Activated CD4-positive, CD25-positive, alpha-beta regulatory T cell treated with anti-CD3 and anti-CD28 coated beads, Interleukin-2, amount 50 U/mL, for 24 hours (primary cell): ENCODE measurements at regions not wholly inside any gene's neighbourhood (a gene's known extent, or its start where the extent isn't known, plus 50 kb on each side); places are given as distances from the start of the nearest gene placed in this dataset.

Source experiments
- ATAC-seq, 2 donors: fragments of 150-1000 bp; cut with Tn5 transposase; one replicate each; pipeline ENCODE4 v1.10.0; 2021; ENCODE audit warnings: mild to moderate bottlenecking in 1 of 2, moderate library complexity in 1 of 2

DNA sequence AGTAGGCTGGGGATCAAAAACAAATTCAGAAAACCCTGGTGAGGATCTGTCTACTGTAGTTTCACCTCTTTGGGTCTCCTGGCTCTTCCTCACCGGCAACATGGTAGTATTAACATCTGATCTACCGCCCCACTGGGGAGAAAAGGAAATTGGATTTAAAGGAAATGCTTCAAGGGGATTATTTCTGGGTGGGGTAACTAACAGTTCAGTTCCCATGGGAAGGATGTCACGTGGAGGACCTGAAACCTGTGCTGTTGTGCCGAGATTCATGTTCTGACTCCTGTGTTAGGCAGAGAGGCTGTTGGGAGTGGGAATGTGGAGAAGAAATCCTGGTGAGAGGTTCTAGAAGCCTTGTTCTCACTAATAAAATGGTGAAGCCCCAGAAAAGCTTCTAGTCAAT is 254.4 kb downstream of the BCOR start:
- ATAC-seq: no peak

DNA sequence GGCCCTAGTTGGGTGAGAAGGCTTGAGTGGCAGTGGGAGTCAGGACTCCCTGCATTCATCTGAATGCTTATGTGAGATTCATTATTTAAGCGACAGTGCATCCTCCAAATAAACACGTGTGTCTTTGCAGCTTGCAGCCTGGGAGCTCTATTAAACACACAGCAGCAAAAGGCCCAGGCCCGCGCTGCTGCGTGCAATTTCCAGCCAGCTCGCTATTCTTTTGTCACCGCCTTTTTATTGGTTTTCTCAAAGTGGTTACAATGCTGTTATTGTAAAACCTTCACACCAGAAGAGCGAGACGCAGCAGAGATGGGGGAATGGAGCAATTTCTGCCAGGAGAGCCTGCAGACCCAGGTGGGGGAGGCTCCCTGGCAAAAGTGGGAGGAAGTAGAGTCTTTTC is 252.5 kb downstream of the BCOR start:
- no peak for ATAC-seq

DNA sequence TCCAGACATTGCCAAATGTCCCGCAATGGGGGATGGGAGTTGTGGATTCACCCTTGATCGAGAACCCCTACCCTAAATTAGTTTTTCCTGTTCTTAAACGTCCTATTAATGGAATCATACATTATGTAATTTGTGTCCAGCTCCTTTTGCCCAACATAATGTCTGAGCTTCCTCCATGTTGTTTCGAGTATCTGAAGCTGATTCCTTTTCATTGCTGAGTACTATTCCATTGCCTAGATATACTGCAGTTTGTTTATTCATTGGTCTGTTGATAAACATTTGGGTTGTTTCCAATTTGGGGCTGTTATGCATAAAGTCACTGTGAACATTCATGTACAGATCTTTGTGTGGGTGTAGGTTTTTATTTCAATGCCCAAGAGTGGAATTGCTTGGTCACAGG is 251.3 kb downstream of the BCOR start:
- ATAC-seq: no peak

GRCh38 chrX:39848243-39848642 is 249.5 kb downstream of the BCOR start:
- ATAC-seq: no peak

- ATAC-seq: no peak
Measured at GRCh38 chrX:39848900-39849299, 248.9 kb downstream of the BCOR start.

DNA sequence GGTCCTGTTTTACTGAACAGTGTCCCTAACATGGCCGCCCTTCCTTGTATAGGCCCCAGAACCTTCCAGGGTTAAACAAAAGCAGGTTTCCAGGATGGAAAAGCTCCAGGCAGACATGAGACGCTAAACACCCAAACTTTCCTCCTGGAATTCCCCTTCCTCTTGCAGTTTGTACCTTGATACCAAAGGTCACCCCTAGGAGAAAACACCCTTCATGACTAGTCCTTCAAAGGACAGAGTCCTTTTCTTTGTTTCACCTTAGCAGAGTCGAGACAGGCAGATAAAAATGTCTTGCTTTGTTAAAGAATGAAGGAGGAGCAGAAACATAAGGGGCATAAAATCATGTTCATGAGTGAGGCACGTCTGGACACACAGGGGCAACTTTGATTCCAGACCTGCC is 247.5 kb downstream of the BCOR start:
- no peak for ATAC-seq

DNA sequence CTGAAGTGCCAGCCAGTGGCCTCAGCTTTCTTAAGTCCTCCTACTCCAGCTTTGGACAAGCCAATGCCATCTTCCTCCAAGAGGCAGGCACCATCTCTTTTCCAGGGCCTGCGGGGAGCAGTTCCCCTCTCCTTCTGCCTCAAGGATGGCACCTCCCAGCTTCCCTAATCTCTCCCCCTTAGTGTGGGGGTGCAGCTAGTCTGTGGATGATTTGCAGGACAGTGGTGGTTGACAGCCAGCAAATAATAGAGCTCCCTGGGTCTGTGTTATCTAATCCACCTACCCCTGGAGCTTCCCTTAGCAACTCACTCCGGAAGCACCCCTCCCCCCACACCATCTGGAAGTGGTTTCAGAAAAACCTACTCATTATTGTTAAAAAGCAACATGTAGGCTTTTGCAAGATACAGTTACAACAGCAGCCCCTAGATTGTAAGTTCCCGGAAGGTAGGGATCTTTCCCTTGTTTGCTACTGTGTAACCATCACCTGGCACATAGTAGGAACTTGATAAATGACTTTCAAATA is 247.1 kb downstream of the BCOR start:
- ATAC-seq: no peak

- ATAC-seq: no peak
Measured at GRCh38 chrX:39851745-39852455, 245.9 kb downstream of the BCOR start.

DNA sequence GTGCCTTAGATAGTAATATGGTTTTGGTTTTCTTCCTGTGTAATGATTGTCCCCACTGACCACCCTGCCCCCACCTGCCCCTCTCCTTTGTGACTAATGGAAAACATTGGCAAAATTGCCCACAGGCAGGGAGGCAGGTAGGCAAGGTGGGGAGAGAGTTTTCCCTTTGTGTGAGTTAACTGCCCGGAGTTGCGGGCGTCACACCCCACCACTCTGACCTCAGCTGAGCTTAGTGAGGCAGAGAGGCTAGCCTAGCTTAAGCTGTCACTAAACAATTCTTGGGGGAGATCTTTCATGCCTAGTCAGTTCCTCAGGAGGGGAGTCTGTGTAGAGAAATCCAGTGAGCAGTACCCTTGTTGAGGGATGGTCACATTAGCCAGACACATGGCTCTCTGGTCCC is 245.3 kb downstream of the BCOR start:
- no peak for ATAC-seq

DNA sequence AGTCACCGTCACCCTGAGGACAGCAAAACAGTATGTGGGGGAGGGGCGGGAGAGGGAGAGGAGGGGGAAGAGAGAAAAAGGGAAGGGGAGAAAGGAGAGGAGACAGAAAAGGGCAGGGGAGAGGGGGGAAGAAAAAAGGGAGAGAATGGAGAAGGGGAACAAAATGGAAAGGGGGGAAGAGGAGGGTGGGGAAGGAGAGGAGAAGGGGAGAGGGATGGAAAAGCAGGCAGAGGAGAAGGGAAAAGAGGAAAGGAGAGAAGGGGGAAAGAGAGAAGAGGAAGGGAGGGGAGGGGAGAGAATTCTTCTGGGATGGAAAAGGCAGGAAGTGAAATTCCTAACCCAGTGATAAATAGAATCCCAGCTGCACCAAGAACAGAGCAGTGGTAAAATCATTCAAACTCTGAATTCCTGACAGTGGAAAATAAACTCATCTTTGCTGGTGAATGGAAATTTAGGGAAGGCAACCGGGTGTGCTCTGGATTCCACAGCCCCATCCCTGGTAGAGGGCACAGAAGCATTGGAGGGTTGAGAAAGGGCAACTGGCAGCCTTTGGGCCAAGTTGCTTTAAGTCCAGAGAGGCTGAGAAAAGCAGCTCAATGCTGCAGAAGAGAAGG is 244.2 kb downstream of the BCOR start:
- ATAC-seq: no peak

DNA sequence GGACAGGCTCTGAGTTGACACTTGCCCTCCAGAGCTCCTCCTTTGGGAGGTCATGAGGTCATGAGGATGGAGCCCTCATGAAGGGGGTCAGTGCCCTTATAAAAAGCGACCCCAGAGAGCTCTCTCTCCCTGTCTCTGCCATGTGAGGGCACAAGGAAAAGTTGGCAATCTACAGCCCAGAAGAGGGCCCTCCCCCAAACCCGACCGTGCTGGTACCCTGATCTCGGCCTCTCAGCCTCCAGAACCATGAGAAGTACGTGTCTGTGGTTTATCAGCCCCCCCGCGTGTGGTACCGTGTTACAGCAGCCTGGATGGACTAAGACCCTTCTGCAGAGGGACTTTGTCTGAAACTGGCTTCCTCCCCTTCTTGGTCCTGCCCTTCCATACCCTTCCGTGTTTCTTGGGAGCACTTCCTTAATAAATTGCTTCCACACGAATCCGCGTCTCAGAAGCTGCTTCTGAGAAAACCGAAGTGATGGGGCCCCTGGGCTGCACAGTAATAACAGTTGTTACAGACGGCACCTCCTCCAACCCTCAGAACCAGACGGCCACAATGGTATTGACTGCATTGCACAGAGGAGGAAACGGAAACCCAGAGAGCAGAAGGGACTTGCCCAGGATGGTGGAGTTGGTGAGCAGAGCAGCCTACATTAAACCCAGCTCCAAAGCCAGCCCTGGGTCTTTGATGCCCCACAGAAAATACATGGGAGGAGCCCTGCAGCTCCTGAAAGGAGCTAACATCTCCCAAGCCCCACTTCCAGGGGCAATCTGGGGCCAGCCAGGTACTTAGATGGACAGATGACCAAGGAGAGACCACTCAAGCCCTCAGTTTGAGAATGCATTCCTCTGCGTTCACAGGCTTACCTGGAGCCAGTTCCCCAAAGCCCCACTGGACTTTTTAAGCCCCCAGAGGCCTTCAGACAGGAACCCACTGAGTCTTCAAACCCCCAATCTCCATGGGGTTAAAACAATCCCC is 242.7 kb downstream of the BCOR start:
- peak; percentile 86 to 92 for ATAC-seq

DNA sequence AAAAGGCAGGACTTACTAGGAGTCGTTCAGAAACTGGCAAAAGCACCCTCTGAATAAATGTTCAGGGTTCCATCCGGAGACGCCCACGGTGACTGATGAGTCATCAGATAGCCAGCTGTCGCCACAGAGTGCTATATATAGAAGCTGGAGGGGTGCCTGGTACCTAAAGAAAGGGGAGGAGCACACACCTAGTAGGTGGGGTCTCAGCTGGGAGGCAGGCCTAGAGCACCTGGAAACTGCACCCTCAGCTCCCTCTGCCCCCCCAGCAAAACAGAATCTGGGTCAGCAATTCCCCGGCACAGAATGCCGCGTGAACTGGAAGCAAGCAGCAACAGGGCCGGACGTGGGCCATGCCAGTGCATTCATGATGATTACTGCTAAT is 242.0 kb downstream of the BCOR start:
- ATAC-seq: peak; percentile 50 to 52

DNA sequence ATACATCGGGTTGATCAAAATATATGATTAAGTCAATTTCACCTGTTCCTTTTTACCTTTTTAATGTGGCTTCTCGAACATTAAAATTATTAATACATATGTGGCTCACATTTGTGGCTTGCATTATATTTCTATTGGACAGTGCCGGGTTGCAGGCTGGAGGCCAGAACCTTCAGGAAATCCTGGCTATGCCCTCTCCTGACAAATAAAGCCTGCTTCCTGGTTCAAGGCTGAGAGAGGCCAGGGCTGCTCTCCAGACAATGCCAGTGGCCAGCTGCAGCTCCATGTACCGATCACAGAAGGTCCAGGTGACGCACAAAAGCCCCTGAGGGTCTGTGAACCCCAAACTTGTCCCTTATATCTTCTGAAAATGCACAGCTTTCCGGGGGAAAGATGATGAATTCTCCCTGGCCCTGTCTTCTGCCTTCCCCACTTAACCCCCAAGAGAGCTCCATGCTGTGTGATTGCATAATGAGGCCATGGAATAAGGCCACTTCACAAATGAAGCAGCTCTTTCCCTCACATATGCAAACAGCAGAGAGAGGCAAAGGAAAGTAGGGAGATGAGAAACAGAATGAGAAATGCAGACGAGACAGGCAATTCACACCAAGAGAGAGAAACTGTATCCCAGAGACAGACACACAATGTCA is 241.2 kb downstream of the BCOR start:
- ATAC-seq: no peak

DNA sequence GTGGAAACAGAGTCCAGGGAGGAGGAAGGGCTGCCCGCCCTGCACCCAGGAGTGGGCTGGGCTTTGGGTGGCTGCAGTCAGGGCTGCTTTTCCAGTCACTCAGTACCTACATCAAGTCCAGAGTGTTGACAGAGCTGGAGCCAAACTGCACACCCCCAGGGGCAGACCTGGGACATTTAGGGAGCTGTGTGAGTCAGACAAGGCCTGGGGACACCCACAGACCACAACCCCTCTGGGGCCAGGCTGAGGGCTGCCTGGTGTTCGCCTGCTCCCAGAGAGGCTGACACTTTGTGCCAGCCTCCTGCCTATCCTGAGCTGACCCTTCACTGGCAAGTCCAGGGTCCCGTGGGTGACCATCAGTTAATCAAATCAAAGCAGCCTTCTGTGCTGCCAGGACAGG is 240.0 kb downstream of the BCOR start:
- ATAC-seq: no peak

DNA sequence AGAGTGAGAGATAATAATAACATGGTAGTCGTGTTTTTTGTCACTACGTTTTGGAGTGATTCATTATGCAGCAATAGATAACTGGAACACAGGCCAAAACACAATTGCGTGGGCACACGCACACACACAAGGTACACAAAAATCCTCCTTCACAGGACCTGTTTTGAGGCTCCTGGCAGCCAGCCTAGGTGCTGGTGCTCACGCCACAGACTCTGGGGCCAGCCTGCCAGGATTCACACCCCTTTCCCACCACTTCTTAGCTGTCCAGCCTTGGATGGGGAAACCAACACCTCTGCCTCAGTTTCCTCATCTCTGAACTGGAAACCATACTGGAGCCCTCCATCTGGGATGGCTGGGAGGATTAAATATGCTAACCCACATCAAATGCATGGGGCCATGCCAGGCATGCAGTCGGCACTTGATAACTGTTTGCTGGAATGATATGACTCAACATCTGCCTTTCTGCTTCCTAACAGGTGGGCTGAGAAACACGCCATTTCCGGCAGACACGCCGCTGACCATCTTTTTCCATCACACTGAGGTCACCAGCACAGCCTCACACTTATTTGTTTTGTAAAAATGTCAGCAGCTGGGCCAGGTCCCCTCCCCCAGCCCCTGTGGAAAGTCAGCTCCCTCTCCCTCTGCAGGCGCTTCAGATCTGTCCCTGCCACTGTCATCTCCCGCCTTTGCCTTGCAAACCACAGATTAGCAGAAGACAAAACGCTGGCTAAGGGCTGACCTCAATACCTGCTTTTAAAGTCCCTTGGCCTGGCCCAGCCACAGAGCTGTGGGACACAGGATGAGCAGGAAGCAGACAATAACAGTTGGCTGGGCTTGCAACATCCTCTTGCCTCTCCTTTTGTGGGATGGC is 237.5 kb downstream of the BCOR start:
- ATAC-seq: peak; percentile 60 to 61

GRCh38 chrX:39862963-39863362 is 234.8 kb downstream of the BCOR start:
- no peak for ATAC-seq

DNA sequence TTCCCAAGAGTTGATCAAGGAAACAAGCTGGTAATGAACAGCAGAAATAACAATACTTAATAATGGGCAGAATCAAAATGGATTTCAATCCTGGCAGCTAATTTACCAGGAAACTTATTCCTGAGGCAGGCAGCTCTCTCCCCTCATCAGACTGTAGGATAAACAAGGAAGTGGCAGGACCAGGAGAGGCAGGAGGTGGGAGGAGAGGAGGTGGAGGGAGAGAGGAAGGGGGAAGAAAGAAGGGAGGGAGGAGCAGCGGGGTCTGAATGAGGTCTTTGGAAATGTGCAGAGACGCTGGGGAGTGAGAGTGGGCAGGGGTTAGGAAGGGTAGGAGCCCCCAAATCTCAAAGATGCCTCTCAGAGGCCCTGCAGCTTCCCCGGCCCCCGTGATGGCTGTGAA is 231.5 kb downstream of the BCOR start:
- ATAC-seq: no peak

DNA sequence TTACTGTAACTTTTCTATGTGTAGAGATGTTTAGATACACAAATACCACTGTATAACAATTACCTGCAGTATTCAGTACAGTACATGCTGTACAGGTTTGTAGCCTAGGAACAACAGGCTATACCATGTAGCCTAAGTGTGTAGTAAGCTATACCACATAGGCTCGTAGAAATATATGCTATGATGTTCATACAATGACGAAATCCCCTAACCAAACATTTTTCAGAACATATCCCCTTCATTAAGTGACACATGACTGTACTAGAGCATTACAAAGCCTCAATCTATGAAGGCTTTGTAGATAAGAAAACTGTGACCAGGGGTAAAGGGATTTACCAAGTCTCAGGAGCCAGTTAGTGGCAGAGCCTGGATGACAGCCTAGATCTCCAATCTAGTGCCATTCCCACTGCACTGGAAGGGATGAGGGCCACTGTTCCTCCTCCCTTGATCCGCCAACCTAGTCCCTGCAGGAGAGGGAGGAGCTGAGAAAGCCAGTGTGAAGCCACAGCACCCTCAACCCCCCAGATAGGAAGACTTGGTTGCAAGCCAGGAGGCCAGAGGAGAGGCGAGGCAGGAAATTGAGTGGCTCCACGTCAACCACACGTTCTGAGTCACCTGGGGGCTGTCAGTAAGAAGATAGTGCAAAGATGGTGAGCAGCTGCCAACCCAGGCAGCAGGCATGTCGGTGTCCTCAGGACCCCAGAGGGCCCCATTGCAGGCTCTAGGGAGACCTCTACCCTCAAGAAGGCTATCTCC is 227.7 kb downstream of the BCOR start:
- ATAC-seq: peak; percentile 68 to 73

- ATAC-seq: no peak
Measured at GRCh38 chrX:39871648-39872047, 226.1 kb downstream of the BCOR start.

DNA sequence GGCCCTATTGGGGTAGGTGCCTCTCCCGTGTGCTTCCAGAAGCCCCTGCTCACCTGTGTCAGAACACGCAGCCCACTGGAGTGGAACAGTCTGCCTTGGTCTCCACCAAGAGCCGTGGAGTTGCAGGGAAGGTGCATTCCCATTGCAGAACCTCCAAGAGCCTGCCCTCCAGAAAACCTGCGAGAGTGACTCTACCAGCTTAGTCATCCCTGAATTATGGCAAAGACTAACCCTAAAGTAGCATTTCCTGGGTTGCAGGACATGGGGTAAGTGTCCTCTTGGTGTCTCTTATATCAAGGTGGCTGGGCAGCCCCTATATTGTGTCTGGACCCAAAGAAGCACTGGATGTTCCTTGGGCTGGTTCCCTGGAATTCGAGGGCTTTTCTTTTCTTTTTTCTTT is 224.6 kb downstream of the BCOR start:
- no peak for ATAC-seq

GRCh38 chrX:39874202-39874816 is 223.4 kb downstream of the BCOR start:
- ATAC-seq: peak; percentile 80 to 83
